ENCODE measurements at regions not wholly inside any gene's neighbourhood (a gene's known extent, or its start where the extent isn't known, plus 50 kb on each side); places are given as distances from the start of the nearest gene placed in this dataset.

- H3K79me2 ChIP-seq (ENCODE audit: control insufficient read depth, insufficient read depth, low read length) = no peaks in the 10 kb centered on the region
- H3K4me2 ChIP-seq (ENCODE audit: insufficient read depth, low read length) = no peak overlapping the region
- CTCF ChIA-PET = no interaction called here
- H4K20me1 ChIP-seq (replicated peaks; ENCODE audit: control insufficient read depth, extremely low read depth, insufficient read depth, low read length) = no peaks in the 10 kb centered on the region
- no peaks in the 10 kb centered on the region for H3K36me3 ChIP-seq (ENCODE audit: control insufficient read depth in 2 of 2, extremely low read depth in 1 of 2, insufficient read depth in 2 of 2, low read length in 2 of 2)
- dilution Hi-C loops (cut with MboI; ENCODE audit: extremely low pct_ligation_motif_present, low sequenced_read_pairs) = no loop called here
- intact Hi-C loops (cut with micrococcal nuclease) = no loop called here
- FAIRE-seq (no peak), DNase-seq (ENCODE audit: low read depth, low spot score) (no peak)
- POLR2A ChIA-PET = no interaction called here
- no peaks in the 10 kb centered on the region for H3K4me1 ChIP-seq (ENCODE audit: control insufficient read depth, extremely low read depth, insufficient read depth, low read length)
- no peaks in the 10 kb centered on the region for H3K9me1 ChIP-seq (replicated peaks; ENCODE audit: control insufficient read depth, extremely low read depth, insufficient read depth, low read length)
- H3K27me3 ChIP-seq (ENCODE audit: control insufficient read depth in 2 of 2, insufficient read depth in 2 of 2, low read length in 2 of 2) = peaks cover 0 to 2% of the 10 kb centered on the region in 2 experiments
- no peaks in the 10 kb centered on the region for H3K9me3 ChIP-seq (replicated peaks; ENCODE audit: control insufficient read depth, insufficient read depth, low read length)
- H2AFZ ChIP-seq (ENCODE audit: low read depth, low read length) = no peak overlapping the region
- H3K4me3 ChIP-seq (replicated peaks in 1 of 3; ENCODE audit: insufficient read depth in 1 of 3, low read depth in 1 of 3, low read length in 3 of 3) = no peak overlapping the region
- H3K9ac ChIP-seq (replicated peaks; ENCODE audit: extremely low read depth, insufficient read depth, low read length) = no peak overlapping the region
- TF ChIP-seq FOS (IDR thresholded peaks at IDR 0.05; ENCODE audit: borderline replicate concordance, insufficient read depth, low read length) = no peak
- no peak for TF ChIP-seq POLR2AphosphoS5 (IDR thresholded peaks at IDR 0.05; ENCODE audit: insufficient read depth, low read depth, low read length)
- no peak for TF ChIP-seq GATA2 (IDR thresholded peaks at IDR 0.05; ENCODE audit: insufficient read depth, insufficient read length, low read depth, low read length)
- TF ChIP-seq MAX (IDR thresholded peaks at IDR 0.05; ENCODE audit: insufficient read depth, insufficient read length) = no peak
- no peak for TF ChIP-seq EZH2 (IDR thresholded peaks at IDR 0.05; ENCODE audit: borderline replicate concordance, low read depth, low read length, severe bottlenecking)
- no peak for TF ChIP-seq MYC (IDR thresholded peaks at IDR 0.05; ENCODE audit: low read depth, low read length)
- TF ChIP-seq, protein P1, sequence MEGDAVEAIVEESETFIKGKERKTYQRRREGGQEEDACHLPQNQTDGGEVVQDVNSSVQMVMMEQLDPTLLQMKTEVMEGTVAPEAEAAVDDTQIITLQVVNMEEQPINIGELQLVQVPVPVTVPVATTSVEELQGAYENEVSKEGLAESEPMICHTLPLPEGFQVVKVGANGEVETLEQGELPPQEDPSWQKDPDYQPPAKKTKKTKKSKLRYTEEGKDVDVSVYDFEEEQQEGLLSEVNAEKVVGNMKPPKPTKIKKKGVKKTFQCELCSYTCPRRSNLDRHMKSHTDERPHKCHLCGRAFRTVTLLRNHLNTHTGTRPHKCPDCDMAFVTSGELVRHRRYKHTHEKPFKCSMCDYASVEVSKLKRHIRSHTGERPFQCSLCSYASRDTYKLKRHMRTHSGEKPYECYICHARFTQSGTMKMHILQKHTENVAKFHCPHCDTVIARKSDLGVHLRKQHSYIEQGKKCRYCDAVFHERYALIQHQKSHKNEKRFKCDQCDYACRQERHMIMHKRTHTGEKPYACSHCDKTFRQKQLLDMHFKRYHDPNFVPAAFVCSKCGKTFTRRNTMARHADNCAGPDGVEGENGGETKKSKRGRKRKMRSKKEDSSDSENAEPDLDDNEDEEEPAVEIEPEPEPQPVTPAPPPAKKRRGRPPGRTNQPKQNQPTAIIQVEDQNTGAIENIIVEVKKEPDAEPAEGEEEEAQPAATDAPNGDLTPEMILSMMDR (IDR thresholded peaks at IDR 0.05; ENCODE audit: extremely low read depth in 1 of 2, insufficient read depth in 1 of 2, low read depth in 1 of 2, low read length in 2 of 2) = no peak
- TF ChIP-seq JUN (IDR thresholded peaks at IDR 0.05; ENCODE audit: borderline replicate concordance, insufficient read depth, insufficient read length, low read depth) = no peak
- TF ChIP-seq POLR2A (IDR thresholded peaks at IDR 0.05; ENCODE audit: low read depth, low read length) = no peak
- no peak overlapping the region for H3K27ac ChIP-seq (ENCODE audit: insufficient read depth, low read depth, low read length)
- no TSS peak for BruUV-seq (replicated peaks)
Observed at GRCh38 chr20:40232756-40233155, 456.3 kb downstream of the MAFB start.
